A549 (cell line): ENCODE measurements at regions not wholly inside any gene's neighbourhood (a gene's known extent, or its start where the extent isn't known, plus 50 kb on each side); places are given as distances from the start of the nearest gene placed in this dataset.

ENCODE experiments used
- CTCF ChIP-seq: fragments of >200 bp; sonication (Bioruptor Twin); formaldehyde crosslinking; IDR thresholded peaks from 3 replicates; pipeline ENCODE4 v1.5.1; 2016
- NFE2L2 ChIP-seq: fragments of 150-350 bp; conservative IDR thresholded peaks from 2 replicates; pipeline ENCODE4 v1.6.1; 2014; ENCODE audit warnings: low read length
- POLR2A ChIP-seq: IDR thresholded peaks from 2 replicates; pipeline ENCODE4 v1.6.1; 2012; ENCODE audit warnings: mild to moderate bottlenecking, low read length
- REST ChIP-seq: fragments of 200-600 bp; sonication (generic); IDR thresholded peaks from 2 replicates; pipeline ENCODE4 v1.6.1; 2016; ENCODE audit warnings: antibody characterized with exemption, mild to moderate bottlenecking, moderate library complexity
- TFCP2L1 ChIP-seq: fragments of 250-450 bp; sonication (Bioruptor Pico); IDR thresholded peaks from 2 replicates; pipeline ENCODE4 v1.5.0; 2021; ENCODE audit warnings: mild to moderate bottlenecking

- TF ChIP-seq POLR2A (no peak), CTCF (no peak), REST (no peak), TFCP2L1 (CRISPR knock-in tag) (no peak), NFE2L2 (no peak)
Measured at GRCh38 chr2:129035992-129036391, 717.3 kb upstream of the HS6ST1 start.
